Endothelial cell of hepatic sinusoid (primary cell): ENCODE measurements at regions not wholly inside any gene's neighbourhood (a gene's known extent, or its start where the extent isn't known, plus 50 kb on each side); places are given as distances from the start of the nearest gene placed in this dataset.

Experiments used
- in situ Hi-C: cut with HindIII; loops from 2 replicates; pipeline ENCODE4 v1.10.0; 2017; ENCODE audit warnings: low sequenced_read_pairs

DNA sequence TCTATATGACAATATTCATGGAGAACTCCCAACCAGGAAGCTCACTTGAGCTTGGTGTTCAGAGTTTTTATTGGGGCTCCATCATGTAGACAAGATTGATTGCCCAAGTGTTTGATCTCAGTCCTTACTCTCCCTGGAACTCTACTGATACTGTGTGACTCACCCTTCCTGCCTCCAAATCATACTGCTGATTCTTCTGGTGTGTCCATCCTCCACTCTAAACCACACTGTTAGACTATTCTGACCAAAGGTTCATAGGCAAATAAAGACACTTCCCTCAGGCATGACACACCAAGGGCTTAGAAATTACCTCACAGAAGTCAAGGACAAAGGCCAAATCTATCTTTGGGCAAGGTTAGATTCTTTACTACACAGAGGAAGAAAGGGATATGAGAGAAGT lies 107.9 kb upstream of the CDH20 start:
- in situ Hi-C loops, result no loop called here

DNA sequence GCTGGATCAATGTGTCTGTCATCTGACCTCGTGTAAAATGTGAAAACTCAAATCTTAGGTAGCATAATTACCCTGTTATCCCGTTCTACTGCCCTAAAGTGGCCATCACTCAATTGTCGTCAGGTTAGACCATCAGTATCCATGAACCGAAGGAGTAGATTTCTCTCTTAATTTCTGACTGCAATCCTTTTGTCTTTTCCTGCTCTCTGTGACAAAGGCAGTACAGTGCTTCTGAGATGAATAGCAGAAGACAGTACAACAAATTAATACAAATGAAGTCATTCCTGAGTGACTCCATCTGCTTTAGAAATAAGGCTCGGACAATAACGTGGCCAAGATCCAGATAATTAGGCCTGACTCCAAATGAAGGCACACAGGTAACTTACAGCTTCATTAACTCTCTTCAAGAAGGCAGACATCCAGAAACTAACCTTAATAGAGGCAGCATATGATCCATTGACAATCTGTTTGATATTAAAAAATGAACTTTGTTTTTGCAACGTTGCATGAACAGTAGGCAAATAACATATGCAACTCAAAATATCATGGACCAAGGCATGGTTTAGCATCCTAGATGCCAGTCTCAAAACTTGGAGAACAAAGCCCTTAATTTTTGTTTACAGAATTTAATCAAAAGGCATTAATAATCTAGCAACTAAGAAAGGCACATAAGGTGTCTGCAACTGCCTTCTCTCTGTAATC lies 96.7 kb upstream of the CDH20 start:
- in situ Hi-C loops, result no loop called here

DNA sequence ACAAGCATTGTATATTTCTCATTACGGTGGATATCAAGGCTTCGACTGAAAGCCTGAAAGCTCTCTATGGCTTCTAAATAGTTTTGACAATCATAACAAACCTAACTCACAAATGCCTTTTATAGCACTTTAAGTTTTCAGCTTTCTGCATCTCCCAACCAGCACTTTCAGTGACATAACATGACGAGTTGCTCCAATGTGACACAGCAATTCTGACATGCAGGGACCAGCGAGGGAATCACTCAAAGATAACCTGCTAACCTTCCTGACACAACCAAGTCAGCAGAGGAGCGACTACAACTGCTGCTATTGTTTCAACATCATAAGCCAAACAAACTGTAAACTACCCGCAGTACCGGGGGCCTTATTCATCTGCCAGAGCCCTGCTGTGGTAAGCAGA lies 95.7 kb upstream of the CDH20 start:
- in situ Hi-C loops, result no loop called here

DNA sequence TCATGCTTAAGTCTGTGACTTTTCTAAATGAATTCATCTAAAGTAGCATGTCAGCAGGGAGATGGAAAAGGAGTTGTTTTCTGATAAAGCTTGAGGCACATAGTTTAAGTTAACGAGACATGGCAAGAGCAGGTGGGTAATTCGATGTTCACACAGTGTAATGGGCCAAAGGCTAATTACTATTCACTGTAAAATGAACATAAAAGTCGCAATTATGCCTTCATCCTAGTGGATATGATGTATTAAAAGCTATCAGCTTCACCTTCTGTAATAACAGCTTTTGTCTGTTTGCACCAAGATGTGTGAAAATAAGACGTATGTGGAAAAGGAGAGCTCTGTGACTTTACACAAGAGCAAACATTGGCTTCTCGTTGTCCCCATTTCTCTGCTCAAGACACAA lies 94.2 kb upstream of the CDH20 start:
- in situ Hi-C loops, result no loop called here

DNA sequence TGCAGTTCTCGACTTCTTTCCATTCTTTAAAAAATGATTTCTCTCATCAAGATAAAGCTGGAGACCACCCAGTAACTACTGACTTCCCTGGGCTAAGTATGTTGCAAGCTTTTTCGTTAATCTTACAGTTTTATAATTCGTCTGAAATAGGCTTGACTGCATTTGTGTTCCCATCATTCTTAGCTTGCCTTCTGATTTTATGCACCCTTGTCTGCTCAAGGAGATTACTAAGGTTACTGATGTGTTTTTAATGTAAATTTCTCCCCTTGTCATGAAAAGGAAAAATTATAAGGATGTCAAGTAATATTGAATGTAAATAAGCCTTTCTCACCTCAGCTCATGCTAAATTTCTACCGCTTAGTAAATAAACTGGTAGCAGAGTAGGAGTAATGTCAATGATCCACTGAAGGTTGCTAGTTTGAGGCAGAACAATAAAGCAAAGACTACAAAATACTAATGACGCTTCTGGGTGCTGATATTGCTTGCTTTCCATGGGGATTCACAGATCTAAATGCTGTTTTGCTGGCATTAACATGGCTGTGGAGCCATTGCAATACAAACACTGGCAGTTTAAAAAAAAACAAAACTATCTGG lies 91.9 kb upstream of the CDH20 start:
- in situ Hi-C loops, result no loop called here

DNA sequence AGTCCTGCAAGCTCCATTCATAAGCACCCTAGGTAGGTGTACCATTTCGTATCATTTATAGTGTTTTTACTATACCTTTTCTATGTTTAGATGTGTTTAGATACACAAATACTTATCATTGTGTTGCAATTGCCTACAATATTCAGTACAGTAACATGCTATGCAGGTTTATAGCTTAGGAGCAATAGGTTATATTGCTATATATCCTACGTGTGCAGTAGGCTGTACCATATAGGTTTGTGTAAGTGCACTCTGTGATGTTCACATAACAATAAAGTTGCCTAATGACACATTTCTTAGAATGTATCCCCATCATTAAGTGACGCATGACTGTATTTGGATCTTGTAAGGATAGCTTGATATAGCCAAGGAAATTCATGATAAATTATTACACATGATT lies 88.6 kb upstream of the CDH20 start:
- in situ Hi-C loops, result no loop called here

DNA sequence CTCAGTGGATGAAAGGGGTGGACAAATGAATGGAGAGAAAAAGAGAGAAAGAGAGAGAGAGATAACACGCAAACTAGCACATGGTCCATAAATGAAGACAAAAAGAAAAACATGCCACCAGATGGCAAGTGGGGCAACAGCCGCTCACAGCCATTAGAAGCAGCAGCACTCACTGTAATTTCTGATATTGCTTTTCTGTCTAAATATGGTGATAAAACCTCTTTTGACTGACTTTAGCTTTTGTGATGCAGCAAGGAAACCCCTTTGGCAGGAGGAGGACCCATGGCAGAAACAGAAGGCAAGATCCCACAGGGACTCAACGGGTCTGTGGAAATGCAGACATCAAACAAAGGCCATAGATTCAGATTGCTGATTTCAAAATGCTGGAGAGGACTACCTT lies 88.0 kb upstream of the CDH20 start:
- in situ Hi-C loops, result no loop called here

DNA sequence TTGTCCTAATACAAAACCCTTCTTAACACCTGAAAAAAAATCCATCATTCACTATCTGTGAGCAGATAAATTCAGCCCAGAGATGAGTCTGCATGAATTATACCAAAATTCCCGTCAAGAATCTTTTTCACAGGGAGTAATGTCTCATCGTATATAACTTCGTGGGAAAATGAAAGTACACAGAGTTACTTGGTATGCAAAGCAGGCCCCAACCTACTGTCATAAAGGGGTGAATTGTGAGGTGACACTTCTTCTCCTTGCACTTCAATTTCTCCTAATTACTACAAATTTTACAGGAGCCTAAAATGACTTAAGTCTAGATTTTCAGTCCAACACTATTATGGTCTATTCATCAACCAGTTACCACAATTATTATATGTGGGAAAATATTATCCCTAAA lies 84.6 kb upstream of the CDH20 start:
- in situ Hi-C loops, result no loop called here

DNA sequence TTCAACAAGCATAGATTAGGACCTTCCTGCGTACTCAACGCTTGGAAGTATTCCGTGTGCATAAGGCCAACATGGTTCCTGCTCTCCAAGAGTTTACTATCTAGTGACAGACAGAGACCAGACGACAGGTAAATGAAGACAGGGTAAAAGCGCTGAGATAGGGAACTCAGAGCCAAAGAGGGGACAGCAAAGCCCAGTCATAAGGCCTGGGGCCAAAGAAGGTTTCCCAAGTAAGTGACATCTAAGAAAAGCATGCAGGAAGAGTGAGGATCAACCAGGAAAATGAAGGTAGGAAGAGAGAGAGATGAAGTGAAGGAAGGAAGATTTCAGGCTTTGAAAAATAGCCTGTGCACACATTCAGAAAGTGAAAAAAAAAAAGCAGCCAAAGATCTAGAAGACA lies 76.9 kb upstream of the CDH20 start:
- in situ Hi-C loops, result no loop called here

DNA sequence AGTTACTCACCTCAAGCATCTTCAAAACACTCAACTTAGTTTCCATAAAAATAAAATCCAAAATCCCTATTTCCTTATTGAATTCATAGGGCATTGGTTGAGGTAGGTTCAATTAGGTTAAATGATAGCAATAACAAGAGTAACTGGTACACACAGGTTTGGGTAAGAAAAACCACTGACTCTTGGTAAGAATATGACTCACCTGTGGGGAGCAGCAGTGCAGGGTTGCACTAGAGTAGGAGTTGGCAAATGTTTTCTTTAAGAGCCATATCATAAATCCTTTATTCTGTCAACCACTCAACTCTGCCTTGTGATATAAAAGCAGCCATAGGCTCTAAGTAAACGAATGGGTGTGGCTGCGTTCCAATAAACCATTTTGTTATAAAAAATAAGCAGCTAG lies 71.4 kb upstream of the CDH20 start:
- in situ Hi-C loops, result no loop called here

DNA sequence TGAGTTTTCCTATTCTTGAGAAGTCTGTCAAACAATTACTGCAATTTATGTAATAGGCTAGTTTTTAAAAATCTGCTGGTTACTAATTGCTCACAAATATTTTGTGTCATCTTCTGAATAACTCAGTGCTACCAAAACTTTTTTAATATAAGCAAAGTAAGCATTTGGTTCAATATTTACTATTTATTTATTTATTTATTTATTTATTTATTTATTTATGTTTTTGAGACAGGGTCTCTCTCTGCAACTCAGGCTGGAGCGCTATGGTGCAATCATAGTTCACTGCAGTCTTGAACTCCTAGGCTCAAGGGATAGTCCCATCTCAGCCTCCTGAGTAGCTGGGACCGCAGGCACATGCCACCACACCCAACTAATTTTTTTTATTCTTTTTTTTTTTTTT lies 60.4 kb upstream of the CDH20 start:
- in situ Hi-C loops, result no loop called here

DNA sequence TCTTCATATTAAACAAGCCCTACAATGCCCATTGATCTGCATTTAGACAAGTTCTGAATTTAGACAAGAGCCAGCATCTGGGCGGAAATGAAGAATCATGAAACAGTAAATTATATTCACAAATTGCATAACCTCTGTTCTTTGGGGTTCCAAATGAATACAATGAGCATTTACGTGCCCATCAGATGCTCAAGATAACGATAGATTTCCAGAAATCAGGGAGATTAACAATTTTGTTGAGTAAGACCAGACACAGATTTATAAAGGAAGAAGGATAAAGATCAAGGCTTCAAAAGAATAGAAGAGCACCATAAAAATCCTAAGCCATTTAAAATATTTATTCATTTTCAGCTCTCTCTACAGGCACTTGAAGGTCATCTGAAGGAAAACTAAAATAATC lies 59.7 kb upstream of the CDH20 start:
- in situ Hi-C loops, result no loop called here

DNA sequence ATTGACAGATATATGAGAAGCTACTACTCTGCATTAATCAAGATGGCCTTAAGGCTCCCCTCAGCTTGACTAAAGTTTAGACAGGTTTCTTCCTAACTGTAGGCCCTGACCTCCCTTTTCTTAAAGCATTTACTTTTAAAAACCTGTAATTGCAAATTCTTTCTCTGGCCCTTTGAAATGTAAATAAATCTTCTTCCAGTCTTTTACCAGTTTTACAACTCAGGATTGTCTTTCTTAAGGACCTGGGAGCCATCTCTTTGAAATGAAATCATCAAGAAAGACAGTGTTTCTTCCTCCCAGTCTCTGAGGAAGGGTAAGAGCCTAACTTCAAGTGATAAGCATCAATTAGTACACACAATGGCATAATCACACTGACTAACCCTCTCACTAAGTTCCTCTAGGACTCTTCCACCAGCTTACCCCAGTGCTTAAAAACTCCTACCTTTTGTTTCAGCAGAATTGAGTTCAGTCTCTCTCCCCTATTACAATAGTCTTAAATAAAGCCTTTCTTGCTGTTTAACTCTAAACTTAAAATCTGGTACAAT lies 58.7 kb upstream of the CDH20 start:
- in situ Hi-C loops, result no loop called here

DNA sequence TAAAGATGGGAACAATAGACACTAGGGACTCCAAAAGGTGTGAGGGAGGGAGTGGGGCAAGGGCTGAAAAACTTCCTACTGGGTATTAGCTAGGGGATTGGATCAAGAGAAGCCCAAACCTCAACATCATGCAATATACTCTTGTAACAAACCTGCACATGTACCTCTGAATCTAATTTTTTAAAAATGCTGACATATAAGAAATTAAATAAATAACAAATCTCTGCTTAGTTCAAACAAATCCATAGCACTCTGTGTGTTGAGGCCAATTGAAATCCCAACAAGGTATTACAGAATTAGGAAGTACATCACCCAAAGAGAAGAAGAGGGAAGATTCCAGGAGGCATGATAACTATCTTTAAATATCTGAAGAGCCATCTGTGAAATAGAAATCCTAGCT lies 55.4 kb upstream of the CDH20 start:
- in situ Hi-C loops, result no loop called here

DNA sequence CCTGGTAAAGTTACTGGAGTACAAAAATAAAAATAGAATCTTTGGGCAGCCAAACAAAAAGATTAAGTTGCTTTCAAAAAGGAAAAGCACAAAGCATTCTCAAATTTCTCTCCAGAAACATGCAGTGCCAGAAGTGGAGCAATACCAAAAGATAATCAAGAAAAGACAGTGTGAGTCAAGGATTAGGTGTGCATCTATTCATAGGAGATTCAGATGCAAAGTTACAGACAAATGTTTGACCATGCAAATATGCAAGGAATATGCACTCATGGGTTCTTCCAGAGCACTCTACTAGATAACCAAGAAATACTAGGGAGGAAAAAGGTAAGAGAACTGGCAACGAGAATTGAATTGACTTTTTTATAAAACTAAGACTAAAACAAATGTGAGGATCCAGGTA lies 51.8 kb upstream of the CDH20 start:
- in situ Hi-C loops, result no loop called here

DNA sequence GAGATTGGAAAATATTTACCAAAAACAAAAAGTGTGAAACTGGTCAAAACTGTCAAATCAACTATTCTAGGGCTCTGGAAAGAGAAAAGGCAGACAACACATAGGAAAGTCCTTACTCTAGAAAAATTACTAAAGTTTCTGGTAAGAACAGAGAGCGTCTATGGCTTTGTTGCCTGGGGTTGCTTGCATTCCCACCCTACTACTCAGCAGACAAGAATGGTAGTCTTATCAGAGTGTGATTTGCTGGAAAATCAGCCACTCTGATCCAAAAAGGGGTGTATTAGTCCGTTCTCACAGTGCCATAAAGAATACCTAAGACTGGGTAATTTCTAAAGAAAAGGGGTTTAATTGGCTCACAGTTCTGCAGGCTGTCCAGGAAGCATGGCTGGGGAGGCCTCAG lies 50.3 kb upstream of the CDH20 start:
- in situ Hi-C loops, result no loop called here
